Loucy (cell line): ENCODE measurements at regions not wholly inside any gene's neighbourhood (a gene's known extent, or its start where the extent isn't known, plus 50 kb on each side); places are given as distances from the start of the nearest gene placed in this dataset.

Experiments used
- H2AFZ ChIP-seq: fragments of 200-600 bp; sonication (generic); 2 replicates; pipeline ENCODE4 v1.6.0; 2016; ENCODE audit warnings: antibody characterized with exemption, mild to moderate bottlenecking, low read length, moderate library complexity
- H3F3A ChIP-seq: fragments of 200-600 bp; 2 replicates; pipeline ENCODE4 v1.6.0; 2016; ENCODE audit warnings: antibody characterized with exemption, low read depth, mild to moderate bottlenecking
- H3K27me3 ChIP-seq: fragments of 200-600 bp; sonication (generic); 2 replicates; pipeline ENCODE4 v1.6.1; 2014; ENCODE audit warnings: low read length, mild to moderate bottlenecking; ENCODE audit not compliant: insufficient read depth, poor library complexity, severe bottlenecking
- H3K36me3 ChIP-seq: fragments of 200-600 bp; sonication (generic); 2 replicates; pipeline ENCODE4 v1.6.1; 2016; ENCODE audit warnings: low read length; ENCODE audit not compliant: insufficient read depth
- H3K4me1 ChIP-seq: fragments of 200-600 bp; sonication (generic); 2 replicates; pipeline ENCODE4 v1.5.1; 2014; ENCODE audit warnings: low read length, mild to moderate bottlenecking; ENCODE audit not compliant: insufficient read depth, poor library complexity, severe bottlenecking
- H3K4me2 ChIP-seq: fragments of 200-600 bp; sonication (generic); 2 replicates; pipeline ENCODE4 v1.6.0; 2014; ENCODE audit warnings: antibody characterized with exemption, low read length, low read depth, mild to moderate bottlenecking; ENCODE audit not compliant: poor library complexity, severe bottlenecking
- H3K4me3 ChIP-seq: fragments of 200-600 bp; sonication (generic); 2 replicates; pipeline ENCODE4 v1.5.1; 2014; ENCODE audit warnings: low read length, mild to moderate bottlenecking, mixed read lengths; ENCODE audit not compliant: poor library complexity, severe bottlenecking
- H3K79me2 ChIP-seq: fragments of 200-600 bp; sonication (generic); 2 replicates; pipeline ENCODE4 v1.6.1; 2014; ENCODE audit warnings: low read length; ENCODE audit not compliant: insufficient read depth
- H3K9ac ChIP-seq: fragments of 200-600 bp; sonication (generic); 2 replicates; pipeline ENCODE4 v1.6.0; 2014; ENCODE audit warnings: mild to moderate bottlenecking, low read depth, low read length, moderate library complexity; ENCODE audit not compliant: poor library complexity, severe bottlenecking
- H3K9me2 ChIP-seq: fragments of 200-600 bp; sonication (generic); replicated peaks from 2 replicates; pipeline ENCODE4 v1.6.1; 2016; ENCODE audit warnings: low read depth, low read length, mixed read lengths
- H3K9me3 ChIP-seq: fragments of 200-600 bp; sonication (generic); 2 replicates; pipeline ENCODE4 v1.6.1; 2014; ENCODE audit warnings: mild to moderate bottlenecking, antibody characterized with exemption, low read length, low read depth; ENCODE audit not compliant: insufficient read depth
- H4K20me1 ChIP-seq: fragments of 200-600 bp; sonication (generic); 2 replicates; pipeline ENCODE4 v1.6.0; 2014; ENCODE audit warnings: antibody characterized with exemption, low read length, mild to moderate bottlenecking; ENCODE audit not compliant: insufficient read depth, poor library complexity, severe bottlenecking
- EZH2phosphoT487 ChIP-seq: fragments of 200-600 bp; IDR thresholded peaks from 2 replicates; pipeline ENCODE4 v1.6.1; 2018; ENCODE audit warnings: antibody characterized with exemption, mild to moderate bottlenecking, moderate library complexity, borderline replicate concordance
- TF ChIP-seq, protein P1 (sequence below): fragments of 200-600 bp; sonication (generic); conservative IDR thresholded peaks from 2 replicates; pipeline ENCODE4 v1.5.1; 2014; ENCODE audit warnings: mild to moderate bottlenecking, antibody characterized with exemption, low read length

DNA sequence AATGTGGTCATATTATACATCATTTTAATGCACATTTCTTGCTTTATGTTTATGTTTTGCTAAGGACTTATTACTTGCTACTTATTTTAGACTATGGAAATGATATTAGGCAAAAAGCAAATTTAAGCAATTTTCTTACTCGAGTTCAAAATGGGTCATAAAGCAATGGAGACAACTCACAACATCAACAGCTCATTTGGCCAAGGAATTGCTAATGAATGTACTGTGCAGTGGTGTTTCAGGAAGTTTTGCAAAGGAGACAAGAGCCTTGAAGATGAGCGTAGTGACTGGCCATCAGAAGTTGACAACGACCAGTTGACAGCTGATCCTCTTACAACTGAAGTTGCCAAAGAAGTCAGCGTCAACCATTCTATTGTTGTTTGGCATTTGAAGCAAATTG lies 831.8 kb upstream of the SEL1L start:
- H3K4me2 ChIP-seq = no peak overlapping the region
- H3F3A ChIP-seq = no peaks in the 10 kb centered on the region
- no peaks in the 10 kb centered on the region for H3K79me2 ChIP-seq
- no peaks in the 10 kb centered on the region for H3K36me3 ChIP-seq
- no peaks in the 10 kb centered on the region; the same call in 1 of the 2 replicates for H3K9me3 ChIP-seq
- H3K4me1 ChIP-seq = no peaks in the 10 kb centered on the region
- no peak overlapping the region for H3K9ac ChIP-seq
- no peaks in the 10 kb centered on the region for H3K27me3 ChIP-seq
- H4K20me1 ChIP-seq = no peaks in the 10 kb centered on the region
- no peak overlapping the region for H2AFZ ChIP-seq
- no peaks in the 10 kb centered on the region for H3K9me2 ChIP-seq
- TF ChIP-seq, protein P1, sequence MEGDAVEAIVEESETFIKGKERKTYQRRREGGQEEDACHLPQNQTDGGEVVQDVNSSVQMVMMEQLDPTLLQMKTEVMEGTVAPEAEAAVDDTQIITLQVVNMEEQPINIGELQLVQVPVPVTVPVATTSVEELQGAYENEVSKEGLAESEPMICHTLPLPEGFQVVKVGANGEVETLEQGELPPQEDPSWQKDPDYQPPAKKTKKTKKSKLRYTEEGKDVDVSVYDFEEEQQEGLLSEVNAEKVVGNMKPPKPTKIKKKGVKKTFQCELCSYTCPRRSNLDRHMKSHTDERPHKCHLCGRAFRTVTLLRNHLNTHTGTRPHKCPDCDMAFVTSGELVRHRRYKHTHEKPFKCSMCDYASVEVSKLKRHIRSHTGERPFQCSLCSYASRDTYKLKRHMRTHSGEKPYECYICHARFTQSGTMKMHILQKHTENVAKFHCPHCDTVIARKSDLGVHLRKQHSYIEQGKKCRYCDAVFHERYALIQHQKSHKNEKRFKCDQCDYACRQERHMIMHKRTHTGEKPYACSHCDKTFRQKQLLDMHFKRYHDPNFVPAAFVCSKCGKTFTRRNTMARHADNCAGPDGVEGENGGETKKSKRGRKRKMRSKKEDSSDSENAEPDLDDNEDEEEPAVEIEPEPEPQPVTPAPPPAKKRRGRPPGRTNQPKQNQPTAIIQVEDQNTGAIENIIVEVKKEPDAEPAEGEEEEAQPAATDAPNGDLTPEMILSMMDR = no peak
- TF ChIP-seq EZH2phosphoT487 = no peak
- H3K4me3 ChIP-seq = no peak overlapping the region

DNA sequence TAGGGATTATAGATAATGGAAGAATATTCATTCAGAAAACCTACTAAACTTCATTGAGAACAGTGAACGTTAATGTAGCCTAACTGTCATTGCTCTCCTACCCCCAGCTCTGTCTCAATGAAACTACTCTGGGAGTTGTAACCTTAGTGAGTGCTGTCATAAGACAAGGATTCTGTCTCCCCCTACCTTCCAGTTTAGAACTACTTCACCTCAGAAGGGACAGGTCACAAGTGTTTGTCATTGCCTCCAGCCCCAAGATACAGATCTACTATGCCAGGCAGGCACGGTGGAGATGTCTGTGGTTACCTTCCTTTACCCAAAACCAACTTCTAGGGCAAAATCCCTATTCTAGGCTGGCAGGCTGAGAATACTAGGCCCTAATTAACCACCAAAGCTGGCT lies 833.1 kb upstream of the SEL1L start:
- Histone ChIP-seq H3K9me3 (no peaks in the 10 kb centered on the region; the same call in 1 of the 2 replicates), H3K4me2 (no peak overlapping the region), H3K4me3 (no peak overlapping the region), H3K36me3 (no peaks in the 10 kb centered on the region), H3K4me1 (no peaks in the 10 kb centered on the region), H2AFZ (no peak overlapping the region), H3F3A (no peaks in the 10 kb centered on the region), H3K27me3 (no peaks in the 10 kb centered on the region), H3K9me2 (no peaks in the 10 kb centered on the region), H3K9ac (no peak overlapping the region), H4K20me1 (no peaks in the 10 kb centered on the region), H3K79me2 (no peaks in the 10 kb centered on the region)
- TF ChIP-seq EZH2phosphoT487 = no peak
- TF ChIP-seq, protein P1 = no peak

DNA sequence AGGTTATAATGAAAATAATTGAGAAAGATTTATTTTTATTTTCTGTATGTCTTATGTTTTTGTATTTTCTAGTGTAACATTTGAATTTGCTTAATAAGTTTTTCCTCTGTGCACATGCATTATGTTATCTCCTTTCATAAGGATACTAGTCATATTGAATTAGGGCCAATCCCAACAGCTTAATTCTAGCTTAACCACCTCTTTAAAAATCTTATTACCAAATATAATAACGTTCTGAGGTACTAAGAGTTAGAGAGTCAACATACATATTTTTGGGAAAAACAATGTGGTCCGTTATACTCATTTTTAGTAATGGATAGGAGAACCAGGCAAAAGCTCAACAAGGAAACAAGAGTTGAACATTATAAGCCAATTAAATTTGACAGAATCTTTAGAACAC lies 845.6 kb upstream of the SEL1L start:
- H3K9me2 ChIP-seq = no peaks in the 10 kb centered on the region
- no peaks in the 10 kb centered on the region for H3K9me3 ChIP-seq
- no peaks in the 10 kb centered on the region for H3K79me2 ChIP-seq
- H3F3A ChIP-seq = no peaks in the 10 kb centered on the region
- no peaks in the 10 kb centered on the region for H3K36me3 ChIP-seq
- no peak overlapping the region for H3K4me2 ChIP-seq
- no peaks in the 10 kb centered on the region for H3K27me3 ChIP-seq
- no peak overlapping the region for H3K4me3 ChIP-seq
- no peak for TF ChIP-seq EZH2phosphoT487
- TF ChIP-seq, protein P1 = no peak
- no peak overlapping the region for H3K9ac ChIP-seq
- H4K20me1 ChIP-seq = no peaks in the 10 kb centered on the region
- H2AFZ ChIP-seq = no peak overlapping the region
- no peaks in the 10 kb centered on the region for H3K4me1 ChIP-seq
